ENCODE measurements at regions not wholly inside any gene's neighbourhood (a gene's known extent, or its start where the extent isn't known, plus 50 kb on each side); places are given as distances from the start of the nearest gene placed in this dataset.

GRCh38 chr11:19499026-19499669 lies 213.5 kb upstream of the NAV2 start:
- no peak for TF ChIP-seq CTCF (IDR thresholded peaks at IDR 0.05)
- no peak for TF ChIP-seq POLR2AphosphoS5 (IDR thresholded peaks at IDR 0.05)
- TF ChIP-seq POLR2A (IDR thresholded peaks at IDR 0.05): no peak

Measured in transverse colon (tissue), 4 donors.